Progenitor cell of endocrine pancreas (in vitro differentiated cells): ENCODE measurements at regions not wholly inside any gene's neighbourhood (a gene's known extent, or its start where the extent isn't known, plus 50 kb on each side); places are given as distances from the start of the nearest gene placed in this dataset.

Source experiments
- DNase-seq: peaks from one replicate; pipeline ENCODE4 v3.0.0; 2021; ENCODE audit warnings: low spot score; ENCODE audit not compliant: unreplicated experiment
- H3K27ac Mint-ChIP-seq: 2 replicates; pipeline ENCODE4 v1.8.0; 2021; ENCODE audit warnings: mild to moderate bottlenecking, moderate library complexity, mixed read lengths
- H3K27me3 Mint-ChIP-seq: 2 replicates; pipeline ENCODE4 v1.8.0; 2021; ENCODE audit warnings: mixed read lengths
- H3K36me3 Mint-ChIP-seq: 2 replicates; pipeline ENCODE4 v1.8.0; 2022; ENCODE audit warnings: mixed read lengths; ENCODE audit not compliant: insufficient read depth
- H3K4me1 Mint-ChIP-seq: 2 replicates; pipeline ENCODE4 v1.8.0; 2021; ENCODE audit warnings: low read depth, mixed read lengths
- H3K4me3 Mint-ChIP-seq: 2 replicates; pipeline ENCODE4 v1.8.0; 2021; ENCODE audit warnings: low read depth, mild to moderate bottlenecking, moderate library complexity, mixed read lengths
- H3K9me3 Mint-ChIP-seq: 2 replicates; pipeline ENCODE4 v1.8.0; 2021; ENCODE audit warnings: low read depth, mixed read lengths
- TF ChIP-seq, protein P1 (sequence below): fragments of 200-600 bp; sonication (generic); IDR thresholded peaks from one replicate; pipeline ENCODE4 v1.5.0; 2021; ENCODE audit warnings: antibody characterized with exemption, mild to moderate bottlenecking; ENCODE audit not compliant: unreplicated experiment

DNA sequence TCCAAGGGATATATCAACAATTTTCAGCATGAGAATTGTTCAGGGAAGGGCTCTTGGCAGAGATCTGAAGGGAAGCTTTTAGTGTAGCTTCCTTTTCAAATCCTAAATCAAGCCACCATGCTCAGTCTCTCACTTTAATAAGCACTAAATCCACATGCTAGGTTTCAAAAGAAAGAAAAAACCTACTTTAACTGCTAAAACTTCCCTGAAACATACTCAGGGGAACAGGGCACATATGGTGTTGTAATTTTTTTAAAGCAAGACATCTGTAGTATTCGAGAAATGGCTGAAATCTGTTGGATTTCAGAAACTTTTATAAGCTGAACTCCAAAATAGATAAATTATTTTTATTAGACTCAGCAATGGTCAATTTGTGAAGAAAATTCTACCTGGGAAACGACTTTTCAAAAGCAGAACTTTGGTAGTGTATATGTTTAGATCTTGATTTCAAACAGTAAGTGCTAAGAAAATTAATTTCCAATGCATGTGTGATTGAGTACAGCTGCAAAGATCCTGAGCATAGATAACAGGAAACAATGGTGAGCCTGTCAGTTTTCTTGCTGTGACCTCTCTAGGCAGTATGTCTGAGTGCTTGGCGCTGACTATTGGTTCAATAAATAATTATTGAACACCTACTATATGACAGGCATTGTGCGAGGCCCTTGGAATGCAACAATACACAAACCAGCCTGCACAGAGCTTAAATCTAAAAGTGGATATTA, 804.5 kb upstream of the SOX9 start:
- H3K27ac Mint-ChIP-seq = no peak overlapping the region
- H3K4me3 Mint-ChIP-seq = no peak overlapping the region
- H3K9me3 Mint-ChIP-seq = peaks cover 4% of the 10 kb centered on the region
- no peaks in the 10 kb centered on the region for H3K36me3 Mint-ChIP-seq
- TF ChIP-seq, protein P1, sequence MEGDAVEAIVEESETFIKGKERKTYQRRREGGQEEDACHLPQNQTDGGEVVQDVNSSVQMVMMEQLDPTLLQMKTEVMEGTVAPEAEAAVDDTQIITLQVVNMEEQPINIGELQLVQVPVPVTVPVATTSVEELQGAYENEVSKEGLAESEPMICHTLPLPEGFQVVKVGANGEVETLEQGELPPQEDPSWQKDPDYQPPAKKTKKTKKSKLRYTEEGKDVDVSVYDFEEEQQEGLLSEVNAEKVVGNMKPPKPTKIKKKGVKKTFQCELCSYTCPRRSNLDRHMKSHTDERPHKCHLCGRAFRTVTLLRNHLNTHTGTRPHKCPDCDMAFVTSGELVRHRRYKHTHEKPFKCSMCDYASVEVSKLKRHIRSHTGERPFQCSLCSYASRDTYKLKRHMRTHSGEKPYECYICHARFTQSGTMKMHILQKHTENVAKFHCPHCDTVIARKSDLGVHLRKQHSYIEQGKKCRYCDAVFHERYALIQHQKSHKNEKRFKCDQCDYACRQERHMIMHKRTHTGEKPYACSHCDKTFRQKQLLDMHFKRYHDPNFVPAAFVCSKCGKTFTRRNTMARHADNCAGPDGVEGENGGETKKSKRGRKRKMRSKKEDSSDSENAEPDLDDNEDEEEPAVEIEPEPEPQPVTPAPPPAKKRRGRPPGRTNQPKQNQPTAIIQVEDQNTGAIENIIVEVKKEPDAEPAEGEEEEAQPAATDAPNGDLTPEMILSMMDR = no peak
- H3K4me1 Mint-ChIP-seq = no peaks in the 10 kb centered on the region
- DNase-seq = no peak
- peaks cover 20% of the 10 kb centered on the region for H3K27me3 Mint-ChIP-seq

DNA sequence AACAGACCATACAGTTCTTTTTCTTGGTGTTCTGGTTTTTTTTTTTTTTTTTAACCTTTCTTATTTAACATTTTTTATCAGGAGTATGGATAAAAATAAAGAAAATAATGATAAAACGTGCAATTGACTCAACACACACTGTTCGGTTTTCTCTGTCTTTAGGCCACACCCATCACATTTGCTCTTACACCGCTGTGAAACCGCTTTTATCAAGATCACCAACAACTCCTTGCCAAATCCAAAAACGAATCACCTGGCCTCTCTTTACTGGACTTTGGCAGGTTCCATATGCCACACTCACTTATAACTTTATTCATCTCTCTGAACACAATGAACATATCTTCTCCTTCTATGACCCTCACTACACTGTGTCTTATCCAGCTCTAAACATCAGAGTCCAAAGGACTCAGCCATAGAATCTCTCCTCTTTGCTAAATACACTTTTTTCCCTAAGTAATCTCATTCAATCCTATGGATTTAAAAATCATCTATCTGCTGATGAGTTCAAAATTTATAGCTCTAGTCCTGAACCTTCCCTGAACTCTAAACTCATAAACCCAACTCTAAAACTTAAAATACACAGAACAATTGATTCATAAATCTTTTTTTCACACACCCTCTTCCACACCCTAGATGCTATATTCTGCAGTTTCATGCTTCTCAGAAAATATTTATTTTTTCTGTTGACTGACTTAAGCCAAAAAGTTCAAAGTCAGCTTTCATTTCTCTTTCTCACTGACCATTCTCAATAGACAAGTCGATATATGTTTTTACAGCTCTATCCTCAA, 800.6 kb upstream of the SOX9 start:
- H3K4me1 Mint-ChIP-seq = no peaks in the 10 kb centered on the region
- H3K4me3 Mint-ChIP-seq = no peak overlapping the region
- no peak overlapping the region for H3K27ac Mint-ChIP-seq
- no peaks in the 10 kb centered on the region for H3K36me3 Mint-ChIP-seq
- DNase-seq = no peak
- peaks cover 34% of the 10 kb centered on the region for H3K27me3 Mint-ChIP-seq
- TF ChIP-seq, protein P1 = no peak
- H3K9me3 Mint-ChIP-seq = peaks cover 4% of the 10 kb centered on the region

DNA sequence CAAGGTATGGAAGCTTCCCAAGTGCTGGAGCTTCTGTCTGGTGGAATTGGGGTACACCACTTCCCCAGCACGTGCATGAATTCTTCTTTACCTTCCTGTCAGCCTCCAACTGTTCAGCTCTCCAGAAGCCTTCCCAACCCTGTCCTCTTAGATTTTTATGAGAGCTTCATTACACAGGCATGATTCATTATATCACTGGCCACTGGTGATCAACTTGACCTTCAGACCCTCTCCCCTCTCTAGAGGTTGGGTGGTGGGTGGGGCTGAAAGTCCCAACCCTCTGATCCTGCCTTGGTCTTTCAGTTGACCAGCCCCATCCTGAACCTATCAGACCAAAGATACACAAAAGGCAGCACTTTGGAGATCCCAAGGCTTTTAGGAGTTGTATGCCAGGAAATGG, 795.7 kb upstream of the SOX9 start:
- no peak overlapping the region for H3K4me3 Mint-ChIP-seq
- TF ChIP-seq, protein P1 = no peak
- no peak overlapping the region for H3K27ac Mint-ChIP-seq
- H3K27me3 Mint-ChIP-seq = peaks cover 50% of the 10 kb centered on the region
- DNase-seq = no peak
- peaks cover 16% of the 10 kb centered on the region for H3K4me1 Mint-ChIP-seq
- H3K9me3 Mint-ChIP-seq = peaks cover 3% of the 10 kb centered on the region
- no peaks in the 10 kb centered on the region for H3K36me3 Mint-ChIP-seq

DNA sequence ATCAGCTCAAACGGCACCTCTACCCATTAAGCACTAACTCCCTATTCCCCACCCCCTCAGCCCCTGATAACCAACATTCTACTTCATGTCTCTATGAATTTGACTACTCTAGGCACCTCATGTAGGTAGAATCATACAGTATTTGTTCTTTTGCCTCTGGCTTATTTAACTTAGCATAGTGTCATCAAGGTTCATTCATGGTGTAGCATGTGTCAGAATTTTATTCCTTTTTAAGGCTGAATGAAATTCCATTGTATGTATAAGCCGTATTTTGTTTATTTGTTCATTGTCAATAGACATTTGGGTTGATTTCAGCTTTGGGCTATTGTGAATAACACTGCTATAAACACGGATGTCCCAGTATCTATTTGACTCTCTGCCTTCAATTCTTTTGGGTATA, 794.9 kb upstream of the SOX9 start:
- Mint-ChIP-seq H3K9me3 (no peaks in the 10 kb centered on the region), H3K4me3 (no peak overlapping the region), H3K27me3 (peaks cover 46% of the 10 kb centered on the region), H3K4me1 (peaks cover 21% of the 10 kb centered on the region), H3K36me3 (no peaks in the 10 kb centered on the region), H3K27ac (no peak overlapping the region)
- DNase-seq = no peak
- TF ChIP-seq, protein P1 = no peak

DNA sequence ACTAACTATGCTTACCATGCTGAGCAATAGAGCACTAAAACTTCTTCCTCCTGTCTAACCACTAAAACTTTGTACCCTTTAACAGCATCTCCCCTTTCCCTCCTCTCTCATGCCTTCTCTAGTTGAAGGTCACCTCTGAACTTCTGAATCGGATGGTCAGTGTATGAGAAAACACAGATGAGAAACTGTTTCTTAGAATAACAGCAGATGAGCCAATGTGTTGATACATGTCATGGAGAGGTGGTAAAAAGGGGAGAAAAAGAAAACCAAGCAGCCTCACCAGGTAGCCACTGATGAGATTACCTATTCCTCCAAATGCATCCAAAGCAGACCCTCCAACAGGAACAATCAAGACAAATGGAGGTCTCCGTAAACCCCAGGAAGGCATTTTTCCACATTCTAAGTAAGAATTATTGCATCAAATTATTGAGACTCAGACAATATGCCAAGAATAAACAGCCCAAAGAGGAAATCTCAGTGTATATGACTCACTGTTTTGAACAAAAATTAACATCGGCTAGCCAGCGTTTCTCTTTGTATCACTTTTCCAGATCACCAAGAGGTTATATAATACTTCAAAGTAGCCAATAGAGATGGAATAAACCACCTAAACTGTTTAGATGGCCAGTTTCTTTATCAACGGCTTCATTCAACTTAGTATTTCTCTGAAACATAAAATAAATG, 793.3 kb upstream of the SOX9 start:
- Mint-ChIP-seq H3K27me3 (peaks cover 47% of the 10 kb centered on the region), H3K4me1 (peaks cover 21% of the 10 kb centered on the region), H3K36me3 (no peaks in the 10 kb centered on the region), H3K4me3 (no peak overlapping the region), H3K27ac (no peak overlapping the region), H3K9me3 (no peaks in the 10 kb centered on the region)
- TF ChIP-seq, protein P1 = no peak
- no peak for DNase-seq
